GM18519 (cell line): ENCODE measurements at regions not wholly inside any gene's neighbourhood (a gene's known extent, or its start where the extent isn't known, plus 50 kb on each side); places are given as distances from the start of the nearest gene placed in this dataset.
"Not testable (repeated sequence)": the region's sequence is repeated elsewhere in the genome, so short reads cannot be mapped to it uniquely, and the experiment has no call there.

Experiments used
- ATAC-seq: cut with Tn5 transposase; IDR thresholded peaks from one replicate; pipeline ENCODE4 v1.9.1; 2021; ENCODE audit warnings: mild to moderate bottlenecking, moderate library complexity; ENCODE audit not compliant: unreplicated experiment, low FRiP score

DNA sequence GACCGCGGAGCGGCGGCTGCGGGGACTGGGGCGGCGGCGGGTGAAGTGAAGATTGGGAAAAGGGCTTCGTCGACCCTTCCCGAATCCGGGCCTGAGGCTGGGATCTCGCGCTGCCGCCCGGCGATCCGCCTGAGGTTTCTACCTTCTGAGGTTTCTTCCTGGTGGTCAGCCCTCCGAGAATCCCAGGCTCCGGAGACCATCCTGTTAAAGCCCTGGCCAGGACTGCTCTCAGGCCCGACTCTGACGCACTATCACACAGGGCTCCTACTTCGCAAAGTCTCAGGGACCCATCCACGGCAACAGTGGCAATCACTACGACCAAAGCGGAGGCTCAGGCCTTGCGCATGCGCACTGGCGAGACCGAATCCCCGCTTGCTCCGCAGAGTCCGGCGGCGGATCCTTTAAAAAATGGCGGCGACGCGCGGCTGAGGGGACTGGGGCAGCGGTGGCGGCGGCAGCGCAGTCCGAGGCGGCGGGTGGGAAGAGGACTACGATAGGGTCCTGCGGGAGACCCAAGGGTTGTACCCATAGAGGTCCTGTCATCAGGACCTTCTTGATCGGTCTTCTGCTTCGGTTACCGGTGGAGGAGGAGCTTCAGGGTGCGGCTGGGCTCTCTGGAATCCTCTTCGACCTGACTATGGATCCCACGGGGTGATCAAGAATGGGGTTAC is 157.2 kb upstream of the ZNF337 start:
- ATAC-seq, result not testable (repeated sequence)

DNA sequence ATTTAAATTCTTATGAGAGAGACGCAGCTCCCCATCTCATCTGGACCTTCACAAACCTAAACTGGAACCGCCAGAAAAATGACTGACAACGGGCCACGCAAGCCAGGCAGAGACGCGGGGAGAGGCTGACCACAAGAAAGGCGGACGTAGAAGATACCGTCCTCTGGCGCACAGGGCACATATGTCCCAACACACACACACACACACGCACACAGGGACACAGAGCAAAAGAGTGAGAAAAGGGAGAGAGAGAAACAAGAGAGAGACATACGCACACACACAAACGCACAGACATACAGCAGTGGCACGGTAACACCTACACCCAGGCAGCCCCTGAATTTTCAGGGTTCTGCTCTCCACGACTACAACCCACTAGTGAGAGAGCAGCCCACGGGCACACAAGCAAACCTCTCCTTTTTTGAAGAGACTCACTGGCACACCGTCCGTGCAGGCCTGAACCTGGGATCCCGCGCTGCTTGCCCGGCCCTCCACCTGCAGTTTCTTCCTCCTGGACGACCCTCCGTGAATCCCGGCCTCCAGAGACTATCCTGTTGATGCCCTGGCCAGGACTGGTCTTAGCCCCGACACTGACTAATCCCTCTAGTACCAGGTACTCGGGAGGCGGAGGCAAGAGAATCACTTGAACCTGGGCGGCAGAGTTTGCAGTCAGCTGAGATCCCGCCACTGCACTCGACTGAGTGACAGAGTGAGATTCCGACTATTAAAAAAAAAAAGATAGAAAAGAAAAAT is 156.5 kb upstream of the ZNF337 start:
- ATAC-seq, result not testable (repeated sequence)

DNA sequence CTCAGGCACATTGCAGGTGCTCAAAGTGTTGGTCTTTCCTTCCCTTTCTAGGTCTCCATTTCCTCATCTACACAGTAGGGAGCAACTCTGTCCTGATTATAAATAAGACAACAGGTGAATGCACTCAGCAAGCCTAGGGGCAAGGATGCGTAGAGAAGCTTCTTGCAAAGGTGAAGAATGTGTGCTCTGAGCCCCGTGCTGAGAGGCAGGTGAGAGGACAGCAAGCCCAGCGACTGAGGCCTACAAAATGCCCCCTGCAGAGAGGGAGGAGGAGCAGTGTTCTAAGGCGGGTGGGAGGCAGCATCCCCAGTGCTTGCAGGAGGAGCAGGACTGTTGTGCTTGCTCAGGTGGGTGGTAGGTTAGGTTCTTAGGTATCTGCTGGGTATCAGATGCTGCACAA is 153.5 kb upstream of the ZNF337 start:
- ATAC-seq, result not testable (repeated sequence)

DNA sequence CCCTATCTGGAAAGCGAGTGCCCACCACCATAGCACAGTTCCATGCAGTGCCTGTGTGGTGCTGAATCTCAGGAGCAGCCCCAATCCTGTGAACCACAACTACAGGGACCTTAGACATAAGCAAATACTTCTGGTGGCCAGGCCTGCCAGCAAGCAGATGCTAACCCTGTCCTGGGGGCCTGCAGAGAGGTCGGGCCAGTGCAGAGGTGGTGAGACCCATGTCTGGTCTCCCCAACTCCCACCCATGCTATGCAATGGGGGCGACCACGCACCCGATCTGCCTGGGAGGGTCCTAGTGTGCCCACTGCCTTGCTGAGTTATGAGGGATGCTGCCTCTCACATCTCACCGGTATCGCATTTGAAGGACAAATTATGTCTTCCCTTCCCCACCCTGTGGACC is 151.6 kb upstream of the ZNF337 start:
- ATAC-seq, result no peak

DNA sequence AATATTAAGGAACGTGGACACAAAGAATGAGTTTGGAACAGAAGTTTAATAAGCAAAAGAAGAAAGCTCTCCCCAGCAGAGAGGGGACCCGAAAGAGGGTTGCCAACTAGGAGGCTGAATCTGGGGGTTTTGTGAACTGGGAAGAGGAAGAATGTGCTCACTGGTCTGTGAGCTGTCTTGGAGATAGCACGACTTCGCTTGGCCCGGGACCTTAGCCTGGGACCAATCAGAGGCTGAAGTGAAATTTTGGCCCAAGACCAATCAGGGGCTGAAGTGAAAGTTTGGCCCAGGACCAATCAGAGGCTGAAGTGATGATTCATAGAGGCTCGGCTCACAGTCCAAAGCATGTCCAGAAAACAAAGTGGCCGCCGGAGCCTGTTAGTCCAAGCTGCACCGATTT is 148.0 kb upstream of the ZNF337 start:
- not testable (repeated sequence) for ATAC-seq

DNA sequence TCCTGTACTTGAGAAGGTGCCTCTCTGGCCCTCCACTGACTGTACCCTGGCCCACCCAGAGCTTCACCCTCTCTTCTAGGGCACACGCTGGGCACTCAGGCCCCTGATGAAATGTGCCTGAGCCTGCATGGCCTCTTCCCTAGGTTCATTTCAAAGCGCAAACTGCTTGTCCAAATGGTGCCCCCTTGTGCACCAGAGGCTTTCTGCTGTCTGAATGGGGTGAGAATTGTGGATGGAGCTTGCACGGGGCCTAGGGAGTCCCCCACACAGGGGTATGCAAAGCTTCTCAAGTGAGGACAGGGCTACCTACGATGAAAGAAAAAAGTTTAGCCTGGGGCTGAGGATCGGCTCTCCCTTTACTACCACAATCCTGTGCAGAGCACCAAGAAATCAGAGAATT is 116.9 kb upstream of the ZNF337 start:
- not testable (repeated sequence) for ATAC-seq

DNA sequence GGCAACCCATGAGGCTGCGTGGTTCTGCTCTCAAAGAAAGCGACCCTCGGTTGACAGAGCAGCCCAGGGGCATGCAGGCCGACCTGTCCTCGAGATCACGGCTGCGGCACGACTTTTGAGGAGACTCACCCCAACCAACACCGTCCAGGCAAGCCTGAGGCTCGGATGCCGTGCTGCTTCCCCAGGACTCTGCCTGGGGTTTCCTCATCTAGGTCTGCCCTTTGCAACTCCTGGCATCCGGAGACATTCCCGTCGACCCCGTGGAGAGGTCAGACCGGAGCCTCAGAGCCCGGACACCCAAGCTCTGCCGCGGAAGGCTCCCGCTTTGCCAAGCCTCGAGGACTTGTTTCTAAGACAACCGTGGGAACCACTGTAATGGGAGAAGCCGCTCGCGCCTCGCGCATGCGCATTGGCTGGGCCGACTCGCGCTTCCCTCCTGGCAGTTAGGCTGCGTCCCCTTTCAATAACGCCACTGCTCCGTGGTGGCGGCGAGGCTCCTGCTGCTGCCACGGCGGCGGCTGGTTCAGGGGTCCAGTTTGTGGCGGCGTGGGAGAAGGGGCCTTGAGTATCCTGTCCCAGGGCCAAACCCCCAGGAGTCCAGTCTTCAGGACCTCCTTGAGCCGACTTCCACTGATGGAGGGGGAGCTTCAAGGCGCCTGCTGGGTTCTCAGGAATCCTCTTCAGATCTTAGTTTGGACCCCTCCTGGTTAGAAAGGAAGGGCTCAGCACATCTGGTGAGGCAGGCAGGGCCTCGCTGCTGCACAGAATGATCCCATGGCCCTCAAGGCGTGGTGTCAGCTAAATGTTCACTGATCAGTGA is 101.7 kb upstream of the ZNF337 start:
- not testable (repeated sequence) for ATAC-seq

DNA sequence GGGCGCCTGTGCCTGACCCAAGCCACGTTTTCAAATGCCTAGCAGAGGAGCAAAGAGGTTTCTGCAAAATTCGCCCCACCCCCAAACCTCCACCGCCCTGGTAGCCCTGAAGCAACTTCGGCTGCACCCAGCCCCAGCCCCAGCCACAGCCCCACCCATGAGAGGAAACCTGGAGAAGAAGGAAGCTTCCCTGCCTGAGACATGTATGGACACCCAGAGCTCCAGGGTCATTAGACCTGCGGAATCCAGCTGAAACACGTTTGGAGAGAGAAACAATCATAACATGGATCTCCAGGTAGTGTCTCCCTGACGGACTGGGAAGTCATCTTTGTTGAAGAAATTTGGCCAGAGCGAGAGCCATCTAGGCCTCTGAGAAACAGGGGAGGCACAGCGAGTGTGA is 100.4 kb upstream of the ZNF337 start:
- ATAC-seq, result not testable (repeated sequence)

DNA sequence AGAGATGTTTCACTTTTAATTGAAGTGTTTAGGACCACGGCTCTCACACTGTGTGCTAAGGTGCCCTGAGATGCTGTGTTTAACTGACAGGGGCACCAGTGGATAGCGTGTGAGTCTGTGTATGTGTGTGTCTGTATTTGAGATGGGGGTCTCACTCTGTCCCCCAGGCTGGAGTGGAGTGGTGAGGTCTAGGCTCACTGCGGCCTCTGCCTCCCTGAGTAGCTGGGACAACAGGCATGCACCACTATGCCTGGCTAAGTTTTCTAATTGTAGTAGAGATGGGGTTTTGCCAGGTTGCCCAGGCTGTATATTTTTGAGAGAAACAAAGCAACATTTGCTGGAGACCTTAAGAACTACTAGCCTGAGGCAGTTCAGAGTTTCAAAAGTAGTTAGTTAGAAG is 80.6 kb upstream of the ZNF337 start:
- not testable (repeated sequence) for ATAC-seq

DNA sequence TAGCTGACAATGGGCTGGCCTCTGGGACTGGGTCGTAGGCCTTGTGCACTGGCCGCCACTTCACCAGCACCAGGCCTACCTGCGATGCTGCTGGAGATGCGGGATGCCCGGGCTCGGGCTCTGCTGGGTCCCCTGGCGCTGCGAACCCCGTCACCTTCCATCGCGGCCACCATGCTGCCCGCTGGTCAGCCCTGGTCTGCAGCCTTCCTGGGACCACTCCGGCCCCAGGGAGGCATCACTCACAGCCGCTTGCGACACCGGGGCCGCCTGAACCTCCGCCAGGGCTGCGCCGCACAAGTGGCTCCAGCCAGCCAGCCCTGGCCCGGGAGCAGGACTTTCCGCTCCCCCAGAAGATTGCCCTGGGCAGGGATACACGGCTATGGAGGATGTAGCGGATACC is 78.1 kb upstream of the ZNF337 start:
- not testable (repeated sequence) for ATAC-seq

DNA sequence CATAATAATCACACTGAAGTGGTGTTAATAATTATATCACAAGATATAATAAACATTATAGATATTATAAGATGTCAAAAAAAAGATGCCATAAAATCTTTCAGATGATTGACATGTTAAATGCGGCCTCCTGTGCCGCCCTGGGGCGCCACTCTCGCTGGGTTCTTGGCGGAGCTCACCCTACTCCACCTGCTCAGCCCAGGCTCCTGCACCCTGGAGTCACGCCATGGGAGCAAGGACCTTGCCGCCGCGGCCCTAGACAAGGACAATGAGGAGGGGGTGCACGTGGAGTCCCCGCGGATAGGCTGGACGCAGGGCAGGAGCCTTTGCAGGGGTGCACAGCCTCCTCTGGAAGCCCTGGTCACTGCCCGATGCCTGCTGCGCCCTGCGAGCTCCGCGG is 77.5 kb upstream of the ZNF337 start:
- ATAC-seq, result not testable (repeated sequence)

DNA sequence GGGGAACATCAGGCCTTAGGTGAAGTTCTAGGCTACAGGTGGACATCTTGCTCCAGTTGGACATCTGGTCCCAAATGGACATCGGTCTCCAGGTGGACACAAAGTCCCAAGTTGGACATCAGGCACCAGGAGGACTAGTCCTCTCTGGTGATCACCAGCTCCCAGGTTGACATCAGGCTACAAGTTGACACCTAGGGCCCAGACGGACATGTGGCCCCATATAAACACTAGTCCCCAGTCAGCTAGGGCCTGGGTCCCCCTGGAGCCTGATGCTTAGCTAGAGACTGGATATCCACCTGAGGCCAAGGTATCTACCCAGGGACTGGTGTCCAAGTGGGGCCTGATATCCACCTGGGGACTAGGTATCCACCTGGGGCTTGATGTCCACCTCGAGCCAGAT is 75.8 kb upstream of the ZNF337 start:
- not testable (repeated sequence) for ATAC-seq

DNA sequence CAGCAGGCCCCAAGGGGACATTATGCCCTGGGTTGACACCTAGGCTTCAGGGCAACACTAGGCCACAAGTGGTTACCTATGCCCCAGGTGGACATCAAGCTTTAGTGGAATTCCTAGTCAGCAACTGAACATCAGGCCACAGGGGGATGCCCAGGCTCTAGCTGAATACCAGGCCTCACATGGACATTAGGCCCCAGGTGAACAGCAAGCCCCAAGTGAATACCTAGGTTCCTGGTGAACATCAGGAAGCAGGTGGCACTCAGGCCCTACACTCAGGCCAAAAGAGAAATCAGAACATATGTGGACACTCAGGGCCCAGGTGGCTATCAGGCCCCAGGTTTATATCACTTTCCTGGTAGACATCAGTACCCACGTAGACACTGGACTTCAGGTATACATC is 75.2 kb upstream of the ZNF337 start:
- ATAC-seq, result not testable (repeated sequence)

DNA sequence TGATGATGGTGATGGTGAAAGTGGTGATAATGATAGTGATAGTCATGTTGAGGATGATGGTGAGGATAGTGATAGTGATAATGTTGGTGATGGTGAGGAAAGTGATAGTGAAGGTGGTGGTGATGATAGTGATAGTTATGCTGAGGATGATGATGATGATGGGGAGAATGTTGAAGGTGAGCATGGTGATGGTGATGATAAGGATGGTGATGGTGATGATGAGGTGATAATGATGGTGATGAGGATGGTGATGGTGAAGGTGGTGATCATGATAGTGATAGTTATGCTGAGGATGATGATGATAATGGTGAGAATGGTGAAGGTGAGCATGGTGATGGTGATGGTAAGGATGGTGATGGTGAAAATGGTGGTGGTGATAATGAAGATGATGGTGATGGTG is 64.9 kb upstream of the ZNF337 start:
- no peak for ATAC-seq

DNA sequence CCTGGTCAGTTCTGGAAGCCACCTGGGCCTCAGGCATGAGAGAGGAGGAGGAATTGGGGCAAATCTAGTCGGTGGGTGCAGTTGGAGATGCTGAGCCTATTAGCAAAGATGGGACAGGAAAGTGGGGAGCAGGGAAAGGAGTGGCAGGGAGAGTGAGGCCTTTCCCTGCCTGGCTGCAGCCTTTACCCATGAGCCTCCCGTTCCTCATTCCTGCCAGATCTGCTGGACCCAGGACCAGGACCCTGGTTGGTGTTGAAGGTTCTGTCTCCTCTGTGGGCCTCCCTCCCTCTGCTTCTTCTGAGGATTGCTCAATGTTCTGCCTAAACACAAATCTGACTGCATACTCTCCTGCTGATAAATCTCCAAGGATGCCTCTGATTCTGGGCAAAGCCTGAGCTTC is 64.4 kb upstream of the ZNF337 start:
- ATAC-seq, result not testable (repeated sequence)

DNA sequence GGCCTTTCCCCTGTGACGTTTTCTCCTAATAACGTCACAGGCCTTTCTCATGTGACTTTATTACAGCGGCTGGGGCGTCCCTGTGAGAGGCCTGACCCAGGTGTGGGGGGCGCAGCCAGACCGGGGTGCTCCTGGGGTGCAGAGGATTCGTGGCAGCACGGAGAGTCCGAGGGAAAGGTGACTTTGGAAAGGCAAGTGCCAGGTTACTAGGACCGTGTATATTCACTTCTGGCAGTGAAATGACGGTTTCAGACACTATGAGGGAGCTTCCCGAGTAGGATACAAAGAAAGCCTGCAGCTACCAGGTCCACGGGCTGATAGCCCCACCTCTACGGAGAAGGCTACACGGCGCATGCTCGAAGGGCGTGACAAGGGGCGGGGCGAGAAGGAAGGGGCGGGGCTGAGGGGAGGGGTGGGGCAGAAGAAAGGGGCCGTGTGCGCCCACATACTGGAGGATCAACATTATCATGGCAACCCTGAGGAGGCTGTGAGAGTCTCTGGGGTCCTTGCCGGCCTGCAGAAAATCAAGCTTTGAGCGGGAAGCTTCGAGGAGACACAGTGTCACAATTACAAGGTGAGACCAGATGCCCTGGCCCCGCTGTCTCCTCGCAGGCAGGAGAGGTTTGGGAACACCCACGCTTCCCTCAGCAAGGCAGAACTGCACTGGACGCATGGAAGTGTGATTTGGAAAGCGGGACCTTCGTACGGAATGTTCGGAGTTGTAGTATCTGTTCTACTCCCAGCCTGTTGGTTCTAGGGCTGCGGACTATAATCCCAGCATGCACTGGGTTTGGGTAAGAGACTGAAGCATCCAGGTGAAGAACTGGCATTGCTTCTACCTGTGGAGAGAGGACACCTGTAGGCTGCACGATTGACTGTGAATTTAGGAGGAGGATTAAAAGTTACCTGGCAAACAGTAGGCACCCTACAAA is 54.4 kb upstream of the ZNF337 start:
- no peak for ATAC-seq

DNA sequence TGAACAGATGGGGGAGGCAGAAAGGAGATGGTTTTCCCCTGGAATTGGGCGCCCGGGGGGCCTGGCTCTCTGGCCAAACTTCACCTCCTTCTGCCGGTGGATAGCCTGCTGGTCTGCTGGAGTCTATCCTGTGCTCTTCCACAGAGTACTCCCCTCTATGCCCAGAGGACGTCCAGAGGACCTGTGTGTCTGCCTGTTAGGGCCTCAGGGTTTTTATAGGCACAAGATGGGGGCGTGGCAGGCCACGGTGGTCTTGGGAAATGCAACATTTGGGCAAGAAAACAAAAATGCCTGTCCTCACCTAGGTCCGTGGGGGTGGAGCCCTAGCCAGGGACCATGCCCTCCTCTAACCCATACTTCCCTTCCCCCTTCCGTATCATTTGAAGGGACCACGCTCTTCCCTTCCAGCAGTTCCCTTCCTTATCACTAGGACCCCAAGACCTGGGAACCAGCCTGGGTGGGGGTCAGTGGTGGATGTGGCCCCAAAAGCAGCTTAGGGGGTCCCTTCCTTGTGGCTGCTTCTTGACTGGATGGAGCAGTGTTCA is 53.6 kb upstream of the ZNF337 start:
- no peak for ATAC-seq

DNA sequence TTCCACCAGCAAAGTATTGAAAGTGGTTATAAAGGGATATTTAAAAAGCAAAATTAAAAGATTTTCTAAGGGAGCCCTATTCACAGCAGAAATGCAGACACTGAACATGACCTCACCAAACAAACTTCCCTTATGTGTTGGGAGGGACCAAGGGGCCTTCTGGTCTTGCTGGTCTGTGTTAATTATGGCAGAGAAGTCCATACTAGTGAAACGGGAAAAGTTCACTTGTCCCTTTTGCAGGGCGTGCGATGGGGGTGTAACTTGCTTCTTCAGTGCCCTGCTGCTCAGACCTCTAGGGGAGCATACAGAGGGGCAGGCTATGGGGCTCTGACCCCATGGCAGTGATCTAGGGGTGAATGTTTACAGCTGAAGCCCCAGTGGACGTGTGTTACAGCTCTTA is 53.0 kb upstream of the ZNF337 start:
- ATAC-seq, result no peak
